ENCODE measurements at regions not wholly inside any gene's neighbourhood (a gene's known extent, or its start where the extent isn't known, plus 50 kb on each side); places are given as distances from the start of the nearest gene placed in this dataset.

DNA sequence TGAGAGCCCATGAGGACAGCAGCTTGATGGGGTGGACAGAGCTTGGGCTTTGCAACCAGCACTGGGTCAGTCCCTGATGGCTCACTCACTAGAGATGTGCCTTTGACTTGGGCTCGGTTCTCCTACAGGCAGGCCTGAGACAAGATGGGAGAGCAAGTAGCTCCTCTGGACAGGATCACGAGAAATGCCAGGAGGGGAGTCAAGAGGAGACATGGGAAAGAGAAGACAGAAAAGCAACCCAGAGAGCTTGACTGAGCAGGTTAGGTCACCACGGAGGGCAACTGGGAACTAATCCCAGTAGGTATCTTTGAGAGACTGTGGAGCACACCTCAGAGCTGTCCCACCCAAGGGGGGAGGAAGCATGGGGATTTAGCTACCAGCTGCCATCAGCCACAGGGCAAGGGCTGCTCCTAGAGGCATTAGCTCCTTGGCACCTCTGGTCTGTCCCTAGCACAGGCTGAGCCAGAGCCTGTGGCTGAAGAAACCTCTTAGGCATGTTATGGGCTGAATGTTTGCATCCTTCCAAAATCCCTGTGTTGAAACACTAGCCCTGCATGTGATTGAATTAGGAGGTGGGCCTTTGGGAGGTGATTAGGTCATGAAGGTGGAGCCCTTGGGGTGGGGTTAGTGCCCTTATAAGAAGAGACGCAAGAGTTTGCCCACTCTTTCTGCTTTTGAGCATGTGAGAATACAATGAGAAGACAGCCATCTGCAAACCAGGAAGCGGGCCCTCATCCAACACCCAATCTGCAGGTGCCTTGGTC lies 145.6 kb downstream of the SMIM20 start:
- TF ChIP-seq POLR2A (IDR thresholded peaks at IDR 0.05; ENCODE audit: low read length) = no peak
- no peak for TF ChIP-seq GATA1 (IDR thresholded peaks at IDR 0.05; ENCODE audit: low read depth, low read length)

Measured in erythroblast (primary cell).